Osteoblast (primary cell): ENCODE measurements at regions not wholly inside any gene's neighbourhood (a gene's known extent, or its start where the extent isn't known, plus 50 kb on each side); places are given as distances from the start of the nearest gene placed in this dataset.

Source experiments
- DNase-seq: peaks from one replicate; pipeline ENCODE4 v3.0.0; 2011; ENCODE audit warnings: low spot score, mixed read lengths; ENCODE audit not compliant: insufficient read length; ENCODE audit errors: missing footprints
- H2AFZ ChIP-seq: 2 replicates; pipeline ENCODE4 v1.6.0; 2011; ENCODE audit warnings: mild to moderate bottlenecking, low read length
- H3K27ac ChIP-seq: 2 replicates; pipeline ENCODE4 v1.5.1; 2011; ENCODE audit warnings: mild to moderate bottlenecking, low read depth, low read length, moderate library complexity
- H3K27me3 ChIP-seq: 2 replicates; pipeline ENCODE4 v1.6.0; 2012; ENCODE audit warnings: mild to moderate bottlenecking, control low read depth, inconsistent platforms, low read length, moderate library complexity; ENCODE audit not compliant: insufficient read depth
- H3K36me3 ChIP-seq: 2 replicates; pipeline ENCODE4 v1.5.1; 2011; ENCODE audit warnings: mild to moderate bottlenecking, low read length, control low read depth, moderate library complexity; ENCODE audit not compliant: insufficient read depth
- H3K4me1 ChIP-seq: 2 replicates; pipeline ENCODE4 v1.5.1; 2011; ENCODE audit warnings: mild to moderate bottlenecking, low read length, control low read depth, moderate library complexity; ENCODE audit not compliant: insufficient read depth
- H3K4me2 ChIP-seq: 2 replicates; pipeline ENCODE4 v1.6.0; 2011; ENCODE audit warnings: mild to moderate bottlenecking, low read length; ENCODE audit not compliant: insufficient read depth
- H3K4me3 ChIP-seq: fragments of 200-600 bp; sonication (generic); 3 replicates; pipeline ENCODE4 v1.5.1; 2012; ENCODE audit warnings: mild to moderate bottlenecking, low read length, inconsistent platforms; ENCODE audit not compliant: insufficient read depth
- H3K79me2 ChIP-seq: 2 replicates; pipeline ENCODE4 v1.6.0; 2012; ENCODE audit warnings: mild to moderate bottlenecking, low read length, control low read depth, inconsistent platforms; ENCODE audit not compliant: insufficient read depth
- H3K9me3 ChIP-seq: 2 replicates; pipeline ENCODE4 v1.5.1; 2011; ENCODE audit warnings: low read depth, low read length, control low read depth
- H4K20me1 ChIP-seq: 2 replicates; pipeline ENCODE4 v1.6.0; 2012; ENCODE audit warnings: mild to moderate bottlenecking, low read length, control low read depth; ENCODE audit not compliant: insufficient read depth
- TF ChIP-seq, protein P1 (sequence below): IDR thresholded peaks from 2 replicates; pipeline ENCODE4 v1.5.1; 2011; ENCODE audit warnings: mild to moderate bottlenecking, low read depth, low read length, moderate library complexity; ENCODE audit errors: extremely low read depth

DNA sequence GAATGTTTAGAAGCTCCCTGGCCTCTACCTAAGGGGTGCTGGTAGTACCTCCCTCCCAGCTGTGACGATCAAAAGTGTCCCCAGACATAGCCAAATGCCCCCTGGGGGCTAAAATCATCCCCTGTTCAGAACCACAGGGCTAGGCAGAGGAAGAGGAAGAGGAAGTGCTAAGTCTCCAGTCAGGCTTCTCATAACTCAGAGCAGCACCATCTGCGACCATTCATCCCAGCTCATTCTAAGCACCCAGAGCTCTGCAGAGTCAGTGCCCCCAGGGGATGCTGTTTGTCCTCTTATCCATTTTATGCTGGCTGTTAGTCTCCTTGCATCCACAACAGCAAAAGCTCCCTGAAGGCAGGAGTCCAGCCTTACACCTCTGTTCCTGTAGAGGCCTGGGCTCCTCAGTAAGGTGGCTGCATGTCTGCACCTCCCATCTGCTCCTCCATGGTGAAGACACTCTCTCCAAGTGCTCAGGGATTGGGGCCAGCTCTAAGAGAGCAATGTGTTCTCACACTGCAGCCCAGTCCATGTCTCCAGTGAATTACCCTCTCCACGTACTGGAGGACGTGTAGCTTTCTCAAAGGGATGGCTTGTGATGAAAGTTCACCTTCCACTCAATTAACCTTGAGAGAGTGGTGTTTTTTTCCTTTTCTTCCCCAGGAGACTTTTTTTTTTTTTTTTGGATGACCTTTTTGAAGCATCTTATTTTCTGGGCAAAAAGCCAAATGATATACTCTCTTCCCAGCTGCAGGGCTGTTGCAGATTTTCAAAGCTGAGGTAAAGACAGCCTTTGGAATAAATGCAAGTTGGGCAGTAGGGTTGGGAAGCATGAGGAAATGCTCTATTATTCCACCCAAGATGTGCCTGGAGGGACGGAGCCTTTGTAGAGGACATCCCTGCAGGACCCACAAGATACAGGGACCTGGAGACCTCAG is 158.9 kb upstream of the SLC14A2 start:
- H2AFZ ChIP-seq, result no peak overlapping the region
- DNase-seq, result no peak
- no peaks in the 10 kb centered on the region for H3K79me2 ChIP-seq
- H3K4me2 ChIP-seq, result no peak overlapping the region
- no peaks in the 10 kb centered on the region for H3K4me1 ChIP-seq
- no peaks in the 10 kb centered on the region for H4K20me1 ChIP-seq
- H3K4me3 ChIP-seq, result no peak overlapping the region
- no peaks in the 10 kb centered on the region for H3K36me3 ChIP-seq
- TF ChIP-seq, protein P1, sequence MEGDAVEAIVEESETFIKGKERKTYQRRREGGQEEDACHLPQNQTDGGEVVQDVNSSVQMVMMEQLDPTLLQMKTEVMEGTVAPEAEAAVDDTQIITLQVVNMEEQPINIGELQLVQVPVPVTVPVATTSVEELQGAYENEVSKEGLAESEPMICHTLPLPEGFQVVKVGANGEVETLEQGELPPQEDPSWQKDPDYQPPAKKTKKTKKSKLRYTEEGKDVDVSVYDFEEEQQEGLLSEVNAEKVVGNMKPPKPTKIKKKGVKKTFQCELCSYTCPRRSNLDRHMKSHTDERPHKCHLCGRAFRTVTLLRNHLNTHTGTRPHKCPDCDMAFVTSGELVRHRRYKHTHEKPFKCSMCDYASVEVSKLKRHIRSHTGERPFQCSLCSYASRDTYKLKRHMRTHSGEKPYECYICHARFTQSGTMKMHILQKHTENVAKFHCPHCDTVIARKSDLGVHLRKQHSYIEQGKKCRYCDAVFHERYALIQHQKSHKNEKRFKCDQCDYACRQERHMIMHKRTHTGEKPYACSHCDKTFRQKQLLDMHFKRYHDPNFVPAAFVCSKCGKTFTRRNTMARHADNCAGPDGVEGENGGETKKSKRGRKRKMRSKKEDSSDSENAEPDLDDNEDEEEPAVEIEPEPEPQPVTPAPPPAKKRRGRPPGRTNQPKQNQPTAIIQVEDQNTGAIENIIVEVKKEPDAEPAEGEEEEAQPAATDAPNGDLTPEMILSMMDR, result no peak
- H3K9me3 ChIP-seq, result no peaks in the 10 kb centered on the region
- no peak overlapping the region for H3K27ac ChIP-seq
- peaks cover 4% of the 10 kb centered on the region for H3K27me3 ChIP-seq

DNA sequence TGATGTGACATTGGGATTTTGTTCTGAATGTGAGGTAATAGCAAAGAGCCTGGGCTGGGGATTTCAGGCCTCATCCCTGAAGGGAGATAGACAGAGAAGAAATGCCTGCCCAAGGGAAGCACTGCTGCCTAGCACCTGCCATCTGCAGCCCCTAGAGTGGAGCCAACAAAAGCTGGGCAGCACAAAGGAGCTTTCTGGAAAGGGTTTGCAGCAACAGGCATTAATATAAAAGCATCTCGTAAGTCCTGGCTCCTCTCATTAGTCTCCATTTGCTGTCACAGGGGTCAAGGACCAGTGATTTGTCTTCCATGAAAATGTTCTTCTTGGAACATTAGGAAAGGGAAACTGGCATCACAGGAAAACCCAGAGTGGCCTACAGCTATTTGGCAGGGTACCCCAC is 157.2 kb upstream of the SLC14A2 start:
- DNase-seq, result no peak
- H3K79me2 ChIP-seq, result no peaks in the 10 kb centered on the region

GRCh38 chr18:45462179-45462578 is 153.1 kb upstream of the SLC14A2 start:
- DNase-seq, result no peak
- TF ChIP-seq, protein P1, result no peak
- H3K27ac ChIP-seq, result no peak overlapping the region
- peaks cover 4% of the 10 kb centered on the region for H3K27me3 ChIP-seq
- H3K4me2 ChIP-seq, result no peak overlapping the region
- no peaks in the 10 kb centered on the region for H3K4me1 ChIP-seq
- H3K79me2 ChIP-seq, result no peaks in the 10 kb centered on the region
- no peaks in the 10 kb centered on the region for H3K36me3 ChIP-seq
- H3K4me3 ChIP-seq, result no peak overlapping the region
- H2AFZ ChIP-seq, result no peak overlapping the region
- H3K9me3 ChIP-seq, result no peaks in the 10 kb centered on the region
- H4K20me1 ChIP-seq, result no peaks in the 10 kb centered on the region

More for the DNA sequence above, 157.2 kb upstream of the SLC14A2 start:
- no peaks in the 10 kb centered on the region for H3K9me3 ChIP-seq
- H2AFZ ChIP-seq, result no peak overlapping the region
- no peak overlapping the region for H3K27ac ChIP-seq
- no peak overlapping the region for H3K4me2 ChIP-seq
- no peaks in the 10 kb centered on the region for H4K20me1 ChIP-seq
- H3K36me3 ChIP-seq, result no peaks in the 10 kb centered on the region
- TF ChIP-seq, protein P1, result no peak
- H3K4me1 ChIP-seq, result no peaks in the 10 kb centered on the region
- no peak overlapping the region for H3K4me3 ChIP-seq
- H3K27me3 ChIP-seq, result peaks cover 4% of the 10 kb centered on the region

DNA sequence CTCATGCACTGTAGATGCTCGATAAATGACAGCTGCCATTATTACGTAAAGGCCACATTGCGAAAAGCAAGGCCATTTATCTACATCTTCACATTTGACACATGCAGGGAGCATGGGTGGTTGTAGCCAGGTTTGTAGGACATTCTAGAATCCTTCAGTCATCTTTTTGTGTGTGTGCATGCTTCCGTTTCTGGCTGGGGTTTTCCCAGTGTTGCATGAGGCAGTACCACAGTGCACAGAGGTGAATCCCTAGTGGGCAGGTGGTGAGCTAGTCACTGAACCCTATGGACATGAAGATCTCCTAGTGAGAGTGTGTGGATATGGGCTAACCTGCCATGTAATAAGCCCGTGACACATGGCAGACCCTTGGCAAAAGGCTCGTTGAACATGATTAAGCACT is 151.8 kb upstream of the SLC14A2 start:
- TF ChIP-seq, protein P1, result no peak
- no peak overlapping the region for H3K4me3 ChIP-seq
- no peaks in the 10 kb centered on the region for H3K79me2 ChIP-seq
- no peak overlapping the region for H3K27ac ChIP-seq
- no peaks in the 10 kb centered on the region for H4K20me1 ChIP-seq
- H2AFZ ChIP-seq, result no peak overlapping the region
- no peaks in the 10 kb centered on the region for H3K36me3 ChIP-seq
- H3K4me1 ChIP-seq, result no peaks in the 10 kb centered on the region
- peaks cover 4% of the 10 kb centered on the region for H3K27me3 ChIP-seq
- no peaks in the 10 kb centered on the region for H3K9me3 ChIP-seq
- no peak for DNase-seq
- no peak overlapping the region for H3K4me2 ChIP-seq
